SK-N-SH (cell line): ENCODE measurements at regions not wholly inside any gene's neighbourhood (a gene's known extent, or its start where the extent isn't known, plus 50 kb on each side); places are given as distances from the start of the nearest gene placed in this dataset.

Experiments used
- CTCF ChIA-PET: fragments of 300-600, 350-600 bp; formaldehyde crosslinking; extraction: SDS; loops from one replicate; lab custom pipeline; 2021; lab: Yijun Ruan, JAX
- POLR2A ChIA-PET: fragments of 350-600 bp; sonication (Branson Sonifier 250); formaldehyde crosslinking; extraction: SDS; loops from one replicate; lab custom pipeline; 2020; ENCODE audit warnings: antibody characterized with exemption, inconsistent platforms; lab: Yijun Ruan, JAX
- DNase-seq: peaks from one replicate; pipeline ENCODE4 v3.0.0; 2012
- H2AFZ ChIP-seq: fragments of 200-600 bp; sonication (generic); 2 replicates; pipeline ENCODE4 v1.8.1; 2016; ENCODE audit warnings: antibody characterized with exemption, mild to moderate bottlenecking, low read depth
- H3F3A ChIP-seq: fragments of 200-600 bp; sonication (generic); replicated peaks from 2 replicates; pipeline ENCODE3; 2016; ENCODE audit warnings: antibody characterized with exemption, mild to moderate bottlenecking; ENCODE audit not compliant: insufficient read depth
- H3K27ac ChIP-seq, 2 experiments: fragments of 200-500 bp in 1 of 2; fragments of 200-600 bp in 1 of 2; sonication (Bioruptor generic) in 1 of 2; sonication (generic), shearing (Covaris generic) in 1 of 2; 2 replicates each; pipeline versions ENCODE4 v1.5.1 to v1.6.1; 2014 to 2016; ENCODE audit warnings: low read depth in 2 of 2, inconsistent platforms in 1 of 2, low read length in 1 of 2, mild to moderate bottlenecking in 1 of 2, mixed read lengths in 1 of 2
- H3K27me3 ChIP-seq: fragments of 200-600 bp; sonication (generic), shearing (Covaris generic); 2 replicates; pipeline ENCODE4 v1.6.1; 2016; ENCODE audit warnings: mixed run types; ENCODE audit not compliant: insufficient read depth
- H3K36me3 ChIP-seq, 2 experiments: fragments of 200-500 bp in 1 of 2; fragments of 200-600 bp in 1 of 2; sonication (Bioruptor generic) in 1 of 2; sonication (generic) in 1 of 2; replicated peaks in 1 of 2; 2 replicates each; pipeline versions ENCODE3 to v1.5.1; 2014 to 2016; ENCODE audit warnings: low read length in 1 of 2, mild to moderate bottlenecking in 1 of 2; ENCODE audit not compliant: insufficient read depth in 2 of 2, control insufficient read depth in 1 of 2
- H3K4me1 ChIP-seq, 2 experiments: fragments of 200-500 bp in 1 of 2; fragments of 200-600 bp in 1 of 2; sonication (Bioruptor generic) in 1 of 2; sonication (generic), shearing (Covaris generic) in 1 of 2; 2 replicates each; pipeline versions ENCODE4 v1.5.1 to v1.6.1; 2014 to 2016; ENCODE audit warnings: low read depth in 1 of 2, low read length in 1 of 2, mixed run types in 1 of 2; ENCODE audit not compliant: insufficient read depth in 2 of 2, control insufficient read depth in 1 of 2
- H3K4me2 ChIP-seq: fragments of 200-600 bp; sonication (generic), shearing (Covaris generic); 2 replicates; pipeline ENCODE4 v1.6.1; 2017; ENCODE audit warnings: mixed run types
- H3K4me3 ChIP-seq, 2 experiments: fragments of 200-500 bp in 1 of 2; fragments of 200-600 bp in 1 of 2; sonication (Bioruptor generic) in 1 of 2; sonication (generic), shearing (Covaris generic) in 1 of 2; 2 replicates each; pipeline versions ENCODE4 v1.5.1 to v1.8.1; 2014 to 2016; ENCODE audit warnings: low read depth in 2 of 2, inconsistent platforms in 1 of 2, low read length in 1 of 2, mild to moderate bottlenecking in 1 of 2, mixed read lengths in 1 of 2, moderate library complexity in 1 of 2
- H3K79me2 ChIP-seq: fragments of 200-600 bp; sonication (generic); 2 replicates; pipeline ENCODE4 v1.8.1; 2017; ENCODE audit warnings: mild to moderate bottlenecking; ENCODE audit not compliant: insufficient read depth
- H3K9ac ChIP-seq: fragments of 200-600 bp; sonication (generic); 2 replicates; pipeline ENCODE4 v1.6.1; 2017; ENCODE audit warnings: mixed run types
- H3K9me2 ChIP-seq: fragments of 200-600 bp; sonication (generic); 2 replicates; pipeline ENCODE4 v1.6.1; 2017; ENCODE audit warnings: mixed run types
- H3K9me3 ChIP-seq: fragments of 200-600 bp; sonication (generic); 2 replicates; pipeline ENCODE4 v1.6.1; 2017; ENCODE audit warnings: mixed run types, mild to moderate bottlenecking, moderate library complexity
- H4K20me1 ChIP-seq: fragments of 200-600 bp; sonication (generic); 2 replicates; pipeline ENCODE4 v1.6.1; 2017; ENCODE audit warnings: mild to moderate bottlenecking, mixed run types; ENCODE audit not compliant: insufficient read depth
- EP300 ChIP-seq, 2 experiments: IDR thresholded peaks; 2 replicates each; pipeline versions ENCODE4 v1.4.0 to v1.6.1; 2012; ENCODE audit warnings: borderline replicate concordance in 1 of 2, low read depth in 1 of 2, low read length in 1 of 2
- FOXM1 ChIP-seq: IDR thresholded peaks from 2 replicates; pipeline ENCODE4 v1.4.0; 2012; ENCODE audit warnings: low read depth, mild to moderate bottlenecking
- GABPA ChIP-seq: IDR thresholded peaks from 2 replicates; pipeline ENCODE4 v1.4.0; 2012; ENCODE audit warnings: low read depth, mild to moderate bottlenecking
- JUND ChIP-seq: IDR thresholded peaks from 2 replicates; pipeline ENCODE4 v1.4.0; 2012
- MEF2A ChIP-seq: IDR thresholded peaks from 2 replicates; pipeline ENCODE4 v1.4.0; 2012; ENCODE audit warnings: low read depth, borderline replicate concordance
- NFIC ChIP-seq: IDR thresholded peaks from 2 replicates; pipeline ENCODE4 v1.4.0; 2012; ENCODE audit warnings: borderline replicate concordance
- RCOR1 ChIP-seq: fragments of 150-350 bp; IDR thresholded peaks from 2 replicates; pipeline ENCODE4 v1.6.1; 2017; ENCODE audit warnings: antibody characterized with exemption, low read length
- RFX5 ChIP-seq: IDR thresholded peaks from 2 replicates; pipeline ENCODE4 v1.6.1; 2012; ENCODE audit warnings: mild to moderate bottlenecking, improper control_type of control experiment, low read length
- RXRA ChIP-seq: IDR thresholded peaks from 2 replicates; pipeline ENCODE4 v1.4.0; 2012; ENCODE audit warnings: low read depth, mild to moderate bottlenecking, borderline replicate concordance
- TCF12 ChIP-seq: IDR thresholded peaks from 2 replicates; pipeline ENCODE4 v1.4.0; 2012
- TEAD4 ChIP-seq: IDR thresholded peaks from 2 replicates; pipeline ENCODE4 v1.4.0; 2012; ENCODE audit warnings: mild to moderate bottlenecking, borderline replicate concordance; ENCODE audit not compliant: insufficient read depth
- YY1 ChIP-seq: IDR thresholded peaks from 2 replicates; pipeline ENCODE4 v1.4.0; 2012; ENCODE audit warnings: low read depth, mild to moderate bottlenecking
- WGBS: methylation state at CpG from one replicate; pipeline ENCODE4 v1.1.6; 2017; ENCODE audit warnings: low lambda C conversion rate; 5-methylcytosine and 5-hydroxymethylcytosine counted together
- TF ChIP-seq, protein P1 (sequence below): IDR thresholded peaks from 2 replicates; pipeline ENCODE4; 2012
- TF ChIP-seq, protein P2 (sequence below): fragments of 200-600 bp; sonication (generic); IDR thresholded peaks from 2 replicates; pipeline ENCODE4 v1.6.1; 2017; ENCODE audit warnings: antibody characterized with exemption, mild to moderate bottlenecking, moderate library complexity
- TF ChIP-seq, protein P3 (sequence below): IDR thresholded peaks from 2 replicates; pipeline ENCODE4 v1.4.0; 2012; ENCODE audit warnings: low read depth, borderline replicate concordance

DNA sequence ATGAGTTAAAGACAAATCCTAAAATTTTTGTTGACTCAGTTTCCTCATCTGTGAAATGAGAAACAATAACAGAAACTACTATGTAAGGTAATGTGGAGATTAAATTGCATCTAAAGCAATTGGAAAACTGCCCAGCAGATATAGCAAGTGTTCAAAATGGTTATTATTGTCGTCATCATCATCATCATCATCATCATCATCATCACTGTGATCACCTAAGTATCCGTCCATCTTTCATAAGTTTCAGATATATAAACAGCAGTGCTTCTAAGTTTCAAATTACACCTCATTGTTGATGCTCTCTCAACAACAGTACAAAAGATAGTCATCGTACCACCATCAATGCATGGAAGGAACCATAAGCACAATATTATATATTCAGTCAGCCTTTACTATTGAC, 379.9 kb downstream of the PDGFC start:
- H3K27ac ChIP-seq = no peak overlapping the region
- no peak overlapping the region for H2AFZ ChIP-seq
- no peak overlapping the region for H3K4me2 ChIP-seq
- no peaks in the 10 kb centered on the region for H3F3A ChIP-seq
- DNase-seq = no peak
- peaks cover 0 to 18% of the 10 kb centered on the region in 2 experiments; a peak in 1 of 4 replicates for H3K4me1 ChIP-seq
- CTCF ChIA-PET = no interaction called here
- WGBS = 73% methylated on average over 3 of the region's 3 CpGs
- POLR2A ChIA-PET = no interaction called here
- H3K27me3 ChIP-seq = no peaks in the 10 kb centered on the region
- H3K79me2 ChIP-seq = no peaks in the 10 kb centered on the region
- no peak overlapping the region for H3K9ac ChIP-seq
- H4K20me1 ChIP-seq = no peaks in the 10 kb centered on the region
- no peaks in the 10 kb centered on the region for H3K9me2 ChIP-seq
- no peaks in the 10 kb centered on the region for H3K36me3 ChIP-seq
- H3K9me3 ChIP-seq = no peaks in the 10 kb centered on the region
- no peak overlapping the region for H3K4me3 ChIP-seq
- TF ChIP-seq, protein P1, sequence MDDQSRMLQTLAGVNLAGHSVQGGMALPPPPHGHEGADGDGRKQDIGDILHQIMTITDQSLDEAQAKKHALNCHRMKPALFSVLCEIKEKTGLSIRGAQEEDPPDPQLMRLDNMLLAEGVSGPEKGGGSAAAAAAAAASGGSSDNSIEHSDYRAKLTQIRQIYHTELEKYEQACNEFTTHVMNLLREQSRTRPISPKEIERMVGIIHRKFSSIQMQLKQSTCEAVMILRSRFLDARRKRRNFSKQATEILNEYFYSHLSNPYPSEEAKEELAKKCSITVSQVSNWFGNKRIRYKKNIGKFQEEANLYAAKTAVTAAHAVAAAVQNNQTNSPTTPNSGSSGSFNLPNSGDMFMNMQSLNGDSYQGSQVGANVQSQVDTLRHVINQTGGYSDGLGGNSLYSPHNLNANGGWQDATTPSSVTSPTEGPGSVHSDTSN = no peak
- TF ChIP-seq, all 33 proteins: peak for 0

DNA sequence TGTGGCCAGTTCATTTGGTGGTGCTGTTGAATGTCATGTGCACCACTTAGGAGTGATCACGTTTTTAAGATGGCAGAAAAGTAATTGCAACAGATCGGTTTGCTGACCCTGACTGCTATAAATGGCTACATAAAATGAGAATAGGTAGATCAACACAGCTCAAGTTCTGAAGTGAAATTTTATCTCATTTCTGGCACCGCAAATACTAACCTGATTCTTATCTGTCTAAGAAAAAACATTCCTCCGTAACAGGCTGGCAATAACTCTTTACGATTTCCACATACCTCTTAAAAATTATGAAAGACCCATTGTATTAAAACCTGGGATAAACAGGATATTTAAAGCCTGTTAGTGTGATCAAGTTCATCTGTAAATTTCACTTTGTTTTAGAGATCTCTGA, 387.5 kb downstream of the PDGFC start:
- Histone ChIP-seq H3F3A (peaks cover 27% of the 10 kb centered on the region), H3K36me3 (no peaks in the 10 kb centered on the region), H3K27ac (peak overlapping the region; percentile 19 to 47; a peak in 3 of 4 replicates), H3K27me3 (no peaks in the 10 kb centered on the region), H3K79me2 (no peaks in the 10 kb centered on the region), H3K4me3 (no peak overlapping the region), H3K4me2 (peak overlapping the region; percentile 61; the same call in 1 of the 2 replicates), H3K9me2 (no peaks in the 10 kb centered on the region), H2AFZ (peak overlapping the region; percentile 54; the same call in 1 of the 2 replicates), H3K9me3 (no peaks in the 10 kb centered on the region), H4K20me1 (no peaks in the 10 kb centered on the region), H3K4me1 (peaks cover 0 to 19% of the 10 kb centered on the region in 2 experiments; a peak in 2 of 4 replicates)
- CTCF ChIA-PET = no interaction called here
- 23% methylated on average over 5 of the region's 5 CpGs for WGBS
- POLR2A ChIA-PET = no interaction called here
- TF ChIP-seq, protein P1 = peak; percentile 58
- TF ChIP-seq RXRA (no peak), JUND (peak; percentile 37), GABPA (no peak), TCF12 (peak; percentile 61), YY1 (no peak), RFX5 (no peak), NFIC (peak; percentile 41; the same call in 1 of the 2 replicates), FOXM1 (no peak), RCOR1 (no peak), EP300 (IDR thresholded peaks at IDR 0.05; ENCODE audit: borderline replicate concordance in 1 of 2, low read depth in 1 of 2, low read length in 1 of 2) (peak in 1 of 2 experiments; percentile 66; a peak in 2 of 4 replicates), TEAD4 (peak; percentile 35; the same call in 1 of the 2 replicates), MEF2A (0 out of 2 replicates have a peak, but pooled peaks have one; percentile 49)
- TF ChIP-seq, protein P2, sequence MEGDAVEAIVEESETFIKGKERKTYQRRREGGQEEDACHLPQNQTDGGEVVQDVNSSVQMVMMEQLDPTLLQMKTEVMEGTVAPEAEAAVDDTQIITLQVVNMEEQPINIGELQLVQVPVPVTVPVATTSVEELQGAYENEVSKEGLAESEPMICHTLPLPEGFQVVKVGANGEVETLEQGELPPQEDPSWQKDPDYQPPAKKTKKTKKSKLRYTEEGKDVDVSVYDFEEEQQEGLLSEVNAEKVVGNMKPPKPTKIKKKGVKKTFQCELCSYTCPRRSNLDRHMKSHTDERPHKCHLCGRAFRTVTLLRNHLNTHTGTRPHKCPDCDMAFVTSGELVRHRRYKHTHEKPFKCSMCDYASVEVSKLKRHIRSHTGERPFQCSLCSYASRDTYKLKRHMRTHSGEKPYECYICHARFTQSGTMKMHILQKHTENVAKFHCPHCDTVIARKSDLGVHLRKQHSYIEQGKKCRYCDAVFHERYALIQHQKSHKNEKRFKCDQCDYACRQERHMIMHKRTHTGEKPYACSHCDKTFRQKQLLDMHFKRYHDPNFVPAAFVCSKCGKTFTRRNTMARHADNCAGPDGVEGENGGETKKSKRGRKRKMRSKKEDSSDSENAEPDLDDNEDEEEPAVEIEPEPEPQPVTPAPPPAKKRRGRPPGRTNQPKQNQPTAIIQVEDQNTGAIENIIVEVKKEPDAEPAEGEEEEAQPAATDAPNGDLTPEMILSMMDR = no peak
- TF ChIP-seq, protein P3, sequence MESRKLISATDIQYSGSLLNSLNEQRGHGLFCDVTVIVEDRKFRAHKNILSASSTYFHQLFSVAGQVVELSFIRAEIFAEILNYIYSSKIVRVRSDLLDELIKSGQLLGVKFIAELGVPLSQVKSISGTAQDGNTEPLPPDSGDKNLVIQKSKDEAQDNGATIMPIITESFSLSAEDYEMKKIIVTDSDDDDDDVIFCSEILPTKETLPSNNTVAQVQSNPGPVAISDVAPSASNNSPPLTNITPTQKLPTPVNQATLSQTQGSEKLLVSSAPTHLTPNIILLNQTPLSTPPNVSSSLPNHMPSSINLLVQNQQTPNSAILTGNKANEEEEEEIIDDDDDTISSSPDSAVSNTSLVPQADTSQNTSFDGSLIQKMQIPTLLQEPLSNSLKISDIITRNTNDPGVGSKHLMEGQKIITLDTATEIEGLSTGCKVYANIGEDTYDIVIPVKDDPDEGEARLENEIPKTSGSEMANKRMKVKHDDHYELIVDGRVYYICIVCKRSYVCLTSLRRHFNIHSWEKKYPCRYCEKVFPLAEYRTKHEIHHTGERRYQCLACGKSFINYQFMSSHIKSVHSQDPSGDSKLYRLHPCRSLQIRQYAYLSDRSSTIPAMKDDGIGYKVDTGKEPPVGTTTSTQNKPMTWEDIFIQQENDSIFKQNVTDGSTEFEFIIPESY = no peak
- TF ChIP-seq, all 33 proteins: peak for 7
- H3K9ac ChIP-seq = no peak overlapping the region
- DNase-seq = no peak
